Fibroblast of skin of back (primary cell): ENCODE measurements at regions not wholly inside any gene's neighbourhood (a gene's known extent, or its start where the extent isn't known, plus 50 kb on each side); places are given as distances from the start of the nearest gene placed in this dataset.

Experiments
- DNase-seq: peaks from one replicate; pipeline ENCODE4 v3.0.0-alpha.2; 2013

- DNase-seq = no peak
Observed at GRCh38 chr13:70483599-70484276, 375.5 kb upstream of the KLHL1 start.

DNA sequence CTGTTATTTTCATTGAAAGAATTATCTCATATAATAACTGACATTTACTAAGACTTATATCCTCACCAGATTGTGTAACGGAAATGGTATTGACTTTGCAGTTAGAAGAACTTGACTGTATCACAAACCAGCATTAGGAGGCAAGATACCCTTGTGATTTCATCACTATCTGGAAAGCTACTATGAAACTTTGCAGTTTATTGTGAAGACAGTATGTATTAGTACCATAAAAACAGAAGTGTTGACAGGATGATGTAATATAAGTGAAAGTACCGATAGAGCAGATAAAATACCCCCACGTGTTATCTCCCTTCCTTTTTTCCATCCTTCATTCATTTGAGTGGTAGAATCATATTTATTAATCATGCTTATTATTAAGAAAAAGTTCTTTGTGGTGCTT, 365.7 kb upstream of the KLHL1 start:
- no peak for DNase-seq

- no peak for DNase-seq
Observed at GRCh38 chr13:70469077-70469476, 360.8 kb upstream of the KLHL1 start.

DNA sequence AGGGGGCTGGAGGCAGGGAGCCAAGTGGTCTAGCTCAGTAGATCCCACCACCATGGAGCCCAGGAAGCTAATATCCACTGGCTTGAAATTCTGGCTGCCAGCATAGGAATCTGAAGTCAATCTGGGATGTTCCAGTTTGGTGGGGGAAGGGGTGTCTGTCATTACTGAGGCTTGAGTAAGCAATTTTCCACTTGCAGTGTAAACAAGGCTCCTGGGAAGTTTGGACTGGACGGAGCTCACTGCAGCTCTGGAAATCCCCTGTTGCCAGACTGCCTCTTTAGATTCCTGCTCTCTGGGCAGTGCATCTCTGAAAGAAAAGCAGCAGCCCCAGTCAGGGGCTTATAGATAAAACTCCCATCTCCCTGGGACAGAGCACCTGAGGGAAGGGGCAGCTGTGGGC, 349.2 kb upstream of the KLHL1 start:
- DNase-seq = no peak

GRCh38 chr13:70448820-70449219, 340.6 kb upstream of the KLHL1 start:
- no peak for DNase-seq

DNA sequence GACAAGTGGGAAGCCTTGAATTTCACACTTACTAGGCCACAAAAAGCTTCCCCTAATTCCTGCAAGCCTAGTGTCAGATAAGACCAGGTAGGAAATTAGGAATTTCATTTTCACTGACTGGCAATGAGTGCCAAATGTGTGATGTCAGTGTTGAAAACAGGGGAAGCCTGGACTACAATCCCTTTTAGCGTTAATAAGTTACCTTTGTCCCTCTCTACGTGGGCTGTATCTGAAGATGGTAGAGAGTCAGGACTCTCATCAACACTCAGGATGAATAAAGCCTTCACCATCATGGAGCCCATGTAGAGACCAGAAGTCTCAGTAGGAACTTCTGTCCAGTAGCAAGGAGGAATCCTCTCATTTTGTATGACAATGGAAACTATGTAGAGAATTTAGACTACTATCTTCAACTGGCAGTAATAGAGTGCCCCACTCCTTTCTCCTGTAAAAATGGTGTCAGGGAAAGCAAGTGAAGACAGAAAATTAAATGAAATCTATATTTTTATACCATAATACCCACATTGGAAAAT, 324.1 kb upstream of the KLHL1 start:
- DNase-seq = no peak

DNA sequence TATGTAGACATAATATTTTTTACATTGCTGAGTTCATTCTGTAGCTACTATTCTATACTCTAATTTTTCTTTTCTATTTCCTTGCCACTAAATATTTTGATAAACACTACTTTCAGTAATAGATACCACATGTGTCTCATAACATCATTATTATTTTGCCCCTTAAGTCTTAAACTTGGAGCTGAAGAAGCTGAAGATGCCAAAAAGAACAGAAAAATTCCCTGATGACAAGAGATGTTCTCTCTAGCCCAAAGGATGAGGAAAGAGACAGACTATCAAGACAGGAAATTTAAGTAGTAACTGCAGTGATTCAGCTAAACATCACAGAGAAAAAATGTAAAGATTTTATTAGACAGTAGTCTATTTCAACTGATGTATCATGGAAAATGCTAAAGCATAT, 322.0 kb upstream of the KLHL1 start:
- no peak for DNase-seq

GRCh38 chr13:70424928-70425327, 316.7 kb upstream of the KLHL1 start:
- no peak for DNase-seq

DNA sequence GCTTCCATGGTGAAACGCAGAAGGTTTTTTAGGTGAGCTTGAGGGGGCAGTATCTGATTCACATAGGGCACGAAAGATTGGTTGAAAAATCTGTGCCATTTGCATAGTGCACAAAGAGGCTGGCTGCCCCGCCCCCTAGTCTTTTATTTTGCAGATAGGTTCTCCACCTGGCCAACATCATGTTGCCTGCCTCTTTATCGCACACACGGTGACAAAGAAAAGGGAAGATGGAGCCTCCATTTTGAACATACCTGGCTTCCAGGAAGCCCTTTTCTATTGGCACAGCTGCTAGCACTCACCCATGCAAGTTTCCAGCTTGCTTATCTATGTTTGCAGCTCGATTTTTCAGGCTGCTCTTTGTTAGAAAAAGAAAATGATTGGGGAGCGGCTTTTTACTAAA, 316.2 kb upstream of the KLHL1 start:
- DNase-seq = no peak

DNA sequence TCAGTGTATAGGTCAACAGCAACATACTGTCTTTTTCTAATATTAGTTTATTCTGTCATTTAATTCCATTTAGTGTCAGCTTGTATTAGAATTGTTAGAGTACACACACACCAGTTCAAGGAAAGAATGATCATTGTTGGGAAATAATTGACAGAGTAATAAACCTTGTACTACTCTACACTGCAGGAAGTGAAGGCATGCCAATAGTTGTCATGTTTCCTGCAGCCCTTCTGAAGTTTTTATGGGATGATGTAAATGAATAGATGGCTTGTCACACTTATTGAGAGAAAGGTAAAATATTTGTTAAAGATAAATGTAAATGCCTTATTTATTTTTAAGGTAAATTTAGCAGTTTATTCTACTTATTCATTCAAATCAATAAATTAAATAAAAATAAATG, 306.9 kb upstream of the KLHL1 start:
- DNase-seq = no peak

- DNase-seq = no peak
Observed at GRCh38 chr13:70408865-70409264, 300.6 kb upstream of the KLHL1 start.

GRCh38 chr13:70407486-70407885, 299.2 kb upstream of the KLHL1 start:
- DNase-seq = no peak

- no peak for DNase-seq
Observed at GRCh38 chr13:70405266-70405665, 297.0 kb upstream of the KLHL1 start.

- DNase-seq = no peak
Observed at GRCh38 chr13:70394031-70394548, 285.8 kb upstream of the KLHL1 start.

GRCh38 chr13:70391678-70392077, 283.4 kb upstream of the KLHL1 start:
- no peak for DNase-seq

DNA sequence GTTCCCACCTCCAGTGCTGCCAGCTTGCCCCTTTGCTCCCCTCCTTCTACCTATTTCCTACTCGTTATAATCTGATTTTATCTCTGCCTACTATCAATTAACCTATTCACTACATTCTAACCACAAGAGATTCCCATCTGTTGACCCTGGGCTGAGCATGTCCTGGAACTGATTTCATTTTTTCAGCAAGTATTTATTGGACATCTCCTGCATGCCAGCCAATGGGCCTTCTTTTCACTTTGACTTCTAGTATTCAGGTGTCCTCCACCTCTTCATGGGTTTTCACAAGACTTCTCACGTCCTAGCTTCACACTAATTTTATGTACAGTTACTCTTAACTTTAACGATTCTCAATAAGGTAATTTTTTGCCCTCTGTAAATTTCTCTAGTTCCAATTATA, 282.7 kb upstream of the KLHL1 start:
- DNase-seq = no peak

DNA sequence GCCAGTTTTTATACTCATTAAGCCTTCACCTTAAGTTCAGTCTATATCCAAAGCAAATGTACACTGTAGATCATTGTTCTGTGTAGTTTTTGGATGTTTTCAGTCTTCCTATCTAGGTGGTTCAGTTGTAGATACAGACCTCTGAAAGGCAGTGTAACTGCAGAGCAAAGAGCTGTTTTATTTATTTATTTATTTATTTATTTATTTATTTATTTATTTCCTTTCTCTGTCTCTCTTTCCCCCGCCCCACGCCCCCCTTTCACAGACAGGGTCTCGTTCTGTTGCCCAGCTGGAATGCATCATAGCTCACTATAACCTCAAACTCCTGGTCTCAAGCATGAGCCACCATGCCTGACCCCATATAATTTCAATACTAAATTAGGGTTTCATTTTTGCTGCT, 281.8 kb upstream of the KLHL1 start:
- no peak for DNase-seq

- DNase-seq = no peak
Observed at GRCh38 chr13:70388935-70389334, 280.7 kb upstream of the KLHL1 start.

- no peak for DNase-seq
Observed at GRCh38 chr13:70386919-70387318, 278.7 kb upstream of the KLHL1 start.

DNA sequence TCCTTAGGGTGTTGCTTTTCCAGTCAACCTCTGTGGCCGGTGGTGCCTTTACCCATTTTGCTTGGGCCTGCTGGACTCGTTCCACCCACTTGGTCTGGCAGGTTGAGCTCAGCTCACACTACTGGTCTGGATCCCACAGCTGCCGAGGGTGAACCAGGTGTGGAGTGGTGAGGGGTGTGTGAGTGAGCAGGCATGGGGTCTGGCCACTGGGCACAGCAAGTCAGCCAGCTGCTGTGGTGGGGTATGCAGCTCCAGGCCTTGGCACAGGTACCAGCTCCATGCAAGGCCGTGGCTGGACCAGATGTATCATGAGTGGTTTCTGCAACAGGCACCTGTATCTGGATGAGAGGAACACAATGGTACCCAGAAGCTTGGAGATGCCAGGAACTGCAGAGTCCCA, 277.6 kb upstream of the KLHL1 start:
- DNase-seq = no peak

DNA sequence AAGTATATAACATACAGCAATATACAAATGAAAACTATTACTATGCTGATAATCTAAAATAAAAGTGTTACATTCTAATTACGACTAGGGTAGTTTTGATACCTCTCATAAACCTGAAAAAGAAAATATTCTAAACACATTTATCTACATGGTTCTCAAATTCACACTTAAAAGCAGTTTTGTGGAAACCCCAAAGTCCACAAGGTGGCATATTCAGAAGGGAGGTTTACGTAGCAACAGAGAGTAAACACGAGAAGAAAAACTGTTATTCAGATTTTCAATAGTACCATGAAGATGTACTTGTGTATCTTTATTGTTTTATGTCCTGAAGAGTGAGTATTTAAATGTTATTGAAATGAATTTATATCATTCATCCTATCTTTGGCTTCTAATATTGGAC, 275.9 kb upstream of the KLHL1 start:
- no peak for DNase-seq

GRCh38 chr13:70380809-70381208, 272.6 kb upstream of the KLHL1 start:
- DNase-seq = no peak

DNA sequence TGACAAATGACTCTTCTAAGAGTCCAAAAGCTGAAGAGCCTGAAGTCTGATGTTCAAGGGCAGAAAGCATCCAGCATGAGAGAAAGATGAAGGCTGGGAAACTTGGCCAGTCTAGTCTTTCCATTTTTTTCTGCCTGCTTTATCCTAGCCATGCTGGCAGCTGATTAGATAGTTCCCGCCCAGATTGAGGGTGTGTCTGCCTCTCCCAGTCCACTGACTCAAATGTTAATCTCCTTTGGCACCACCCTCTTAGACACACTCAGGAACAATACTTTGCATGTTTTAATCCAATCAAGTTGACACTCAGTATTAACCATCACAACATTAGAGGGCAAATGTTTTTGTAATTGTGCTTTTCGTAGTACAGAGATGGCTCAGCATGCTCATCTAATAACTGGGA, 267.5 kb upstream of the KLHL1 start:
- DNase-seq = no peak

GRCh38 chr13:70370924-70371323, 262.7 kb upstream of the KLHL1 start:
- no peak for DNase-seq

- no peak for DNase-seq
Observed at GRCh38 chr13:70366720-70367119, 258.5 kb upstream of the KLHL1 start.
